ENCODE measurements at regions not wholly inside any gene's neighbourhood (a gene's known extent, or its start where the extent isn't known, plus 50 kb on each side); places are given as distances from the start of the nearest gene placed in this dataset.

GRCh38 chr10:120984221-120984620 lies 133.1 kb downstream of the WDR11 start:
- H3K4me1 ChIP-seq (ENCODE audit: control insufficient read depth in 1 of 2, insufficient read depth in 2 of 2, low read length in 2 of 2), result peaks cover under 1 to 14% of the 10 kb centered on the region in 2 experiments; a peak in 2 of 4 replicates
- no TSS peak for BruUV-seq (replicated peaks)
- H3K36me3 ChIP-seq (ENCODE audit: control insufficient read depth in 1 of 2, insufficient read depth in 2 of 2, low read length in 2 of 2), result no peaks in the 10 kb centered on the region
- ATAC-seq (no peak), DNase-seq (ENCODE audit: low read depth, low spot score) (no peak)
- ChIA-PET CTCF (interaction anchor here (1.5 kb wide), 1 partner anchor 12 kb away, joined by 3 read pairs; no protein-coding TSS in a partner anchor), RAD21 (ENCODE audit: low non-redundant PET in 1 of 2, low total read pairs in 2 of 2, uncharacterized antibody in 2 of 2, unreplicated experiment in 2 of 2) (no interaction called here), POLR2A (no interaction called here)
- no peak overlapping the region for H3K27ac ChIP-seq (ENCODE audit: low read depth, low read length)
- no peak overlapping the region for H3K4me2 ChIP-seq (ENCODE audit: low read length)
- H3K79me2 ChIP-seq (ENCODE audit: insufficient read depth, low read length), result no peaks in the 10 kb centered on the region
- peaks cover 4 to 7% of the 10 kb centered on the region in 2 experiments; a peak in 2 of 4 replicates for H3K9me3 ChIP-seq (ENCODE audit: control insufficient read depth in 1 of 2, insufficient read depth in 1 of 2, low read depth in 1 of 2, low read length in 2 of 2)
- no peak overlapping the region for H3K4me3 ChIP-seq (replicated peaks in 1 of 2; ENCODE audit: low read depth in 1 of 2, low read length in 2 of 2)
- intact Hi-C loops (cut with micrococcal nuclease), result no loop called here
- TF ChIP-seq YY1 (IDR thresholded peaks at IDR 0.05; ENCODE audit: extremely low read depth, insufficient replicate concordance, low read depth, low read length) (no peak), CTCF (IDR thresholded peaks at IDR 0.05 in 2 of 3, conservative IDR thresholded peaks at IDR 0.05 in 1 of 3; ENCODE audit: borderline replicate concordance in 1 of 3, insufficient read depth in 1 of 3, low read depth in 2 of 3, low read length in 2 of 3) (no peak), ATF3 (IDR thresholded peaks at IDR 0.05) (no peak), RAD21 (IDR thresholded peaks at IDR 0.05; ENCODE audit: low read depth) (no peak), ZBTB33 (IDR thresholded peaks at IDR 0.05; ENCODE audit: extremely low read depth, insufficient replicate concordance, low read length) (no peak), EZH2phosphoT487 (IDR thresholded peaks at IDR 0.05; ENCODE audit: borderline replicate concordance) (no peak)
- H3K9ac ChIP-seq (ENCODE audit: low read length), result no peak overlapping the region
- no peaks in the 10 kb centered on the region for H4K20me1 ChIP-seq (ENCODE audit: insufficient read depth)
- H2AFZ ChIP-seq (ENCODE audit: low read depth, low read length, poor library complexity, severe bottlenecking), result no peak overlapping the region
- H3K27me3 ChIP-seq (ENCODE audit: insufficient read depth, low read length), result no peaks in the 10 kb centered on the region
- H3K9me2 ChIP-seq (ENCODE audit: insufficient read depth), result no peaks in the 10 kb centered on the region
